ENCODE measurements at regions not wholly inside any gene's neighbourhood (a gene's known extent, or its start where the extent isn't known, plus 50 kb on each side); places are given as distances from the start of the nearest gene placed in this dataset.
A peak's percentile ranks its signal among the peaks of the same experiment; 100 is the strongest.

GRCh38 chr16:24414534-24414933 lies 124.8 kb upstream of the RBBP6 start:
- no peak overlapping the region for H3K4me3 ChIP-seq (ENCODE audit: low read depth, low read length)
- no peak for DNase-seq (ENCODE audit: low read depth)
- TF ChIP-seq CTCF (IDR thresholded peaks at IDR 0.05; ENCODE audit: low read depth, low read length, missing control alignments), result no peak

DNA sequence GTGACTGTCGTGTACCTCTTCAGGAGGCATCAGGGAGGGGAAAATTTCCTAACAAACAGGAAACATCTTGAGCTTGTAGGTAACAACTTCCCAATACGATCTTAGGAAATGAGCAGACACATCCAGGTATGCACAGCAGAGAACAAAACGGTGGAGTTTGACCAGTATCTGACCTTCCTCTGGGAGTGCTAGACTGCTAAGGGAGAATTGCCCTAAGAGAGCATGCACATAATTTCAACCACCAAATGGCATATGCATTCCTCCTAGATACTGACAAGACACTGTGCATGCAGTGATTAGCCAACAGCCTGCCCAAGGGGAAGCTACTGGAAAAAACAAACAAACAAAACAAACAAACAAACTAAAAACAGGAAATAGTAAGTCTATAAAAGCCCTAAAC lies 120.6 kb upstream of the RBBP6 start:
- DNase-seq (ENCODE audit: low read depth), result no peak
- TF ChIP-seq CTCF (IDR thresholded peaks at IDR 0.05; ENCODE audit: low read depth, low read length, missing control alignments), result peak; percentile 19
- H3K4me3 ChIP-seq (ENCODE audit: low read depth, low read length), result no peak overlapping the region

GRCh38 chr16:24423312-24423711 lies 116.1 kb upstream of the RBBP6 start:
- H3K4me3 ChIP-seq (ENCODE audit: low read depth, low read length), result no peak overlapping the region
- TF ChIP-seq CTCF (IDR thresholded peaks at IDR 0.05; ENCODE audit: low read depth, low read length, missing control alignments), result no peak
- DNase-seq (ENCODE audit: low read depth), result no peak

DNA sequence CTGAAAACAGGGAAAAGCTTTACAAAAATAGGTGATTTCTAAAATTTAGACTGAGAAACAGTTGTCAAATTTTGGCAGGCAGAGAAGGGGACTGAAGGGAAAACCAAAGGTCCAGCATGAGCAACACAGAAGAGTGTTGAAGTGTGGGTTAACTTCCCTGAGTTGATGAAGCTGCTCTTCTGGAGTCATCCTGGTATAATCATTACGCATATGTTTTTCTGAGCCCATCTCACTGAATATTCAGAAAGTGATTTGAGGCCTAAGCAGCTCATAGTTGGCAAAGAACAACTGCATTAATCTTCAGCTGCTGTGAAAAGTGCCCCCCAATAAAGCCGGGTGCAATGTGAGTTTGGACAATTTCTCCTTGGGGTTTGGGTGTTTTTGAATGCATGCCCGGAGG lies 115.0 kb upstream of the RBBP6 start:
- DNase-seq (ENCODE audit: low read depth), result no peak
- no peak for TF ChIP-seq CTCF (IDR thresholded peaks at IDR 0.05; ENCODE audit: low read depth, low read length, missing control alignments)

DNA sequence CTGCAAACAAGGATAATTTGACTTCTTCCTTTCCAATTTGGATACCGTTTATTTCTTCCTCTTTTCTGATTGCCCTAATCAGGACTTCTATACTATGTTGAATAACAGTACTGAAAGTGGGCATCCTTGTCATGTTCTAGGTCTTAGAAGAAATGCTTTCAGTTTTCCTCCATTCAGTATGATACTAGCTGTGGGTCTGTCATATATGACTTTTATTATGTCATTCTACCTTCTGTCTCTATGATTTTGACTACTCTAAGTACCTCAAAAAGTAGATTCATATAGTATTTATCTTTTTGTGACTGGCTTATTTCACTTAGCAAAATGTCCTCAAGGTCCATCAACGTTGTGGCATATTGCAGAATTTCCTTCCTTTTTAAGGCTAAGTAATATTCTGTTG lies 111.5 kb upstream of the RBBP6 start:
- no peak for DNase-seq (ENCODE audit: low read depth)
- no peak for TF ChIP-seq CTCF (IDR thresholded peaks at IDR 0.05; ENCODE audit: low read depth, low read length, missing control alignments)
- H3K4me3 ChIP-seq (ENCODE audit: low read depth, low read length), result no peak overlapping the region

More for the DNA sequence above, 115.0 kb upstream of the RBBP6 start:
- no peak overlapping the region for H3K4me3 ChIP-seq (ENCODE audit: low read depth, low read length)

- no peak overlapping the region for H3K4me3 ChIP-seq (ENCODE audit: low read depth, low read length)
- TF ChIP-seq CTCF (IDR thresholded peaks at IDR 0.05; ENCODE audit: low read depth, low read length, missing control alignments), result no peak
- DNase-seq (ENCODE audit: low read depth), result no peak
Observed at GRCh38 chr16:24428756-24429155, 110.6 kb upstream of the RBBP6 start.

- peak; percentile 8 for DNase-seq (ENCODE audit: low read depth)
- no peak for TF ChIP-seq CTCF (IDR thresholded peaks at IDR 0.05; ENCODE audit: low read depth, low read length, missing control alignments)
- H3K4me3 ChIP-seq (ENCODE audit: low read depth, low read length), result no peak overlapping the region
Observed at GRCh38 chr16:24430954-24431760, 108.2 kb upstream of the RBBP6 start.

Measured in GM12864 (cell line).